Keratinocyte (primary cell): ENCODE measurements at regions not wholly inside any gene's neighbourhood (a gene's known extent, or its start where the extent isn't known, plus 50 kb on each side); places are given as distances from the start of the nearest gene placed in this dataset.

ENCODE experiments used
- DNase-seq: peaks from one replicate; pipeline ENCODE4 v3.0.0-alpha.2; 2011; ENCODE audit warnings: low read depth, missing footprints, low spot score
- FAIRE-seq: peaks from 2 replicates; lab custom pipeline; 2011; peaks lifted over from hg19 to GRCh38; lab: Jason Lieb, UNC
- H2AFZ ChIP-seq: 2 replicates; pipeline ENCODE4 v1.6.0; 2012; ENCODE audit warnings: low read length, control low read depth, inconsistent platforms; ENCODE audit not compliant: control insufficient read depth
- H3K27ac ChIP-seq: 2 replicates; pipeline ENCODE4 v1.5.1; 2011; ENCODE audit warnings: low read length; ENCODE audit not compliant: control insufficient read depth, insufficient read depth
- H3K27me3 ChIP-seq: 3 replicates; pipeline ENCODE4 v1.6.0; 2011; ENCODE audit warnings: low read length; ENCODE audit not compliant: control insufficient read depth, insufficient read depth; ENCODE audit errors: extremely low read depth
- H3K36me3 ChIP-seq, 2 experiments: 2 replicates in 1 of 2; 3 replicates in 1 of 2; pipeline ENCODE4 v1.5.1; 2011; ENCODE audit warnings: low read length in 2 of 2, mild to moderate bottlenecking in 1 of 2; ENCODE audit not compliant: control insufficient read depth in 2 of 2, insufficient read depth in 2 of 2; ENCODE audit errors: extremely low read depth in 1 of 2
- H3K4me1 ChIP-seq: 3 replicates; pipeline ENCODE4 v1.5.1; 2011; ENCODE audit warnings: low read length; ENCODE audit not compliant: control insufficient read depth, insufficient read depth; ENCODE audit errors: extremely low read depth
- H3K4me2 ChIP-seq: 3 replicates; pipeline ENCODE4 v1.6.0; 2011; ENCODE audit warnings: low read depth, low read length; ENCODE audit not compliant: control insufficient read depth, insufficient read depth; ENCODE audit errors: extremely low read depth
- H3K4me3 ChIP-seq, 3 experiments: fragments of 200-600 bp in 1 of 3; sonication (generic) in 1 of 3; 2 replicates in 2 of 3; 3 replicates in 1 of 3; pipeline ENCODE4 v1.5.1; 2011 to 2016; ENCODE audit warnings: low read length in 3 of 3, mild to moderate bottlenecking in 3 of 3, control low read depth in 2 of 3, inconsistent platforms in 1 of 3, low read depth in 1 of 3, mixed read lengths in 1 of 3, mixed run types in 1 of 3, moderate library complexity in 1 of 3; ENCODE audit not compliant: control insufficient read depth in 2 of 3, insufficient read depth in 2 of 3; ENCODE audit errors: extremely low read depth in 1 of 3
- H3K79me2 ChIP-seq: 2 replicates; pipeline ENCODE4 v1.6.0; 2012; ENCODE audit warnings: low read length; ENCODE audit not compliant: control insufficient read depth, insufficient read depth
- H3K9ac ChIP-seq: 3 replicates; pipeline ENCODE4 v1.6.0; 2011; ENCODE audit warnings: low read length; ENCODE audit not compliant: control insufficient read depth, insufficient read depth; ENCODE audit errors: extremely low read depth
- H3K9me1 ChIP-seq: 3 replicates; pipeline ENCODE4 v1.6.0; 2011; ENCODE audit warnings: low read length; ENCODE audit not compliant: control insufficient read depth, insufficient read depth; ENCODE audit errors: extremely low read depth
- H3K9me3 ChIP-seq: 2 replicates; pipeline ENCODE4 v1.5.1; 2012; ENCODE audit warnings: low read depth, low read length; ENCODE audit not compliant: control insufficient read depth
- H4K20me1 ChIP-seq: 3 replicates; pipeline ENCODE4 v1.6.0; 2011; ENCODE audit warnings: low read length; ENCODE audit not compliant: control insufficient read depth, insufficient read depth; ENCODE audit errors: extremely low read depth
- CTCF ChIP-seq, 3 experiments: IDR thresholded peaks in 1 of 3; conservative IDR thresholded peaks in 1 of 3; optimal IDR thresholded peaks in 1 of 3; 2 replicates in 2 of 3; 3 replicates in 1 of 3; pipeline versions ENCODE3 to v1.5.1; 2011; ENCODE audit warnings: low read length in 3 of 3, mild to moderate bottlenecking in 3 of 3, moderate library complexity in 2 of 3, control low read depth in 1 of 3, inconsistent platforms in 1 of 3; ENCODE audit not compliant: insufficient read depth in 2 of 3; ENCODE audit errors: extremely low read depth in 1 of 3
- EZH2 ChIP-seq: IDR thresholded peaks from one replicate; pipeline ENCODE4 v1.6.1; 2012; ENCODE audit warnings: inconsistent platforms, mild to moderate bottlenecking, low read length, moderate library complexity
- dilution Hi-C: fragments of 300-500 bp; cut with MboI; formaldehyde crosslinking; loops from one replicate; pipeline ENCODE4 v1.7.0; 2020; ENCODE audit warnings: low sequenced_read_pairs; ENCODE audit not compliant: extremely low pct_ligation_motif_present

- no peaks in the 10 kb centered on the region for H3K27me3 ChIP-seq
- dilution Hi-C loops, result no loop called here
- H3K79me2 ChIP-seq, result no peaks in the 10 kb centered on the region
- no peaks in the 10 kb centered on the region for H3K9me1 ChIP-seq
- H3K4me3 ChIP-seq, result no peak overlapping the region
- H3K9me3 ChIP-seq, result no peaks in the 10 kb centered on the region
- no peaks in the 10 kb centered on the region for H3K36me3 ChIP-seq
- H3K4me1 ChIP-seq, result peaks cover 3% of the 10 kb centered on the region
- H2AFZ ChIP-seq, result no peak overlapping the region
- TF ChIP-seq EZH2 (no peak), CTCF (optimal IDR thresholded peaks at IDR 0.05 in 1 of 3, IDR thresholded peaks at IDR 0.05 in 1 of 3, conservative IDR thresholded peaks at IDR 0.05 in 1 of 3; ENCODE audit: extremely low read depth in 1 of 3, insufficient read depth in 2 of 3, low read length in 3 of 3) (no peak)
- no peak overlapping the region for H3K9ac ChIP-seq
- no peak for DNase-seq
- no peak overlapping the region for H3K4me2 ChIP-seq
- no peak overlapping the region for H3K27ac ChIP-seq
- no peak for FAIRE-seq
- no peaks in the 10 kb centered on the region for H4K20me1 ChIP-seq
Observed at GRCh38 chr2:100716581-100716980, 103.4 kb upstream of the NPAS2 start.

DNA sequence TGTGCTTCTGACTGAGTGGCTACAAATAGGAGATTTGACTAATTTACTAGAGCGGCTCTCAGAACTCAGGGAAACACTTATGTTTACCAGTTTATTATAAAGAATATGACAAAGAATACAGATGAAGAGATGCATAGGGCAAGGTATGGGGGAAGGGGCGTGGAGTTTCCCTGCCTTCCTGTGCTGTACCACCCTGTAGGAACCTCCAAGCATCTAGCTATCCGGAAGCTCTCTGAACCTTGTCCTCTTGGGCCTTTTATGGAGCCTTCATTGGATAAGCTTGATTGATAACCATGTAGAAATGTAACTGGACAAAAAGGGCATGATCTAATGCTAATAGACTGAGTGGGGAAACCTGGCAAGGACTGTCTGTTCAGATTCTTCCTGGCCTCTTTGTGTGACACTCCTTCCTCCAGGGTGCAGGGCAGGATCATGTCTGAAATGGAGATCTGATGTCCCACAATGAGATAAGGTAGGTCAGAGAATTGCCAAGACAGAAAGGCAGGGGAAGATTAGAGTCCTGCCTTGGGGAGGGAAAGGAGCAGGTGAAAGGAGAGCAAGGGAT is 101.8 kb upstream of the NPAS2 start:
- no peaks in the 10 kb centered on the region for H3K9me3 ChIP-seq
- dilution Hi-C loops, result no loop called here
- no peak overlapping the region for H3K4me3 ChIP-seq
- TF ChIP-seq CTCF (optimal IDR thresholded peaks at IDR 0.05 in 1 of 3, IDR thresholded peaks at IDR 0.05 in 1 of 3, conservative IDR thresholded peaks at IDR 0.05 in 1 of 3; ENCODE audit: extremely low read depth in 1 of 3, insufficient read depth in 2 of 3, low read length in 3 of 3) (no peak), EZH2 (no peak)
- H3K9ac ChIP-seq, result no peak overlapping the region
- H2AFZ ChIP-seq, result no peak overlapping the region
- peaks cover 9% of the 10 kb centered on the region for H3K4me1 ChIP-seq
- H3K9me1 ChIP-seq, result no peaks in the 10 kb centered on the region
- H3K36me3 ChIP-seq, result no peaks in the 10 kb centered on the region
- H3K4me2 ChIP-seq, result no peak overlapping the region
- no peak overlapping the region for H3K27ac ChIP-seq
- H4K20me1 ChIP-seq, result no peaks in the 10 kb centered on the region
- FAIRE-seq (no peak), DNase-seq (no peak)
- H3K27me3 ChIP-seq, result no peaks in the 10 kb centered on the region
- no peaks in the 10 kb centered on the region for H3K79me2 ChIP-seq
